ENCODE measurements at regions not wholly inside any gene's neighbourhood (a gene's known extent, or its start where the extent isn't known, plus 50 kb on each side); places are given as distances from the start of the nearest gene placed in this dataset.

- Histone ChIP-seq H2AFZ (ENCODE audit: insufficient read depth, low read depth, low read length, poor library complexity, severe bottlenecking) (no peak overlapping the region), H3K4me1 (ENCODE audit: control insufficient read depth in 2 of 2, insufficient read depth in 2 of 2, low read length in 2 of 2) (no peaks in the 10 kb centered on the region), H3K4me2 (replicated peaks; ENCODE audit: low read depth, low read length, poor library complexity, severe bottlenecking) (no peak overlapping the region), H4K20me1 (ENCODE audit: control insufficient read depth, insufficient read depth, low read length, poor library complexity, severe bottlenecking) (no peaks in the 10 kb centered on the region), H3K9me3 (ENCODE audit: control extremely low read depth in 1 of 3, control insufficient read depth in 2 of 3, insufficient read depth in 1 of 3, low read length in 2 of 3) (no peaks in the 10 kb centered on the region), H3K36me3 (replicated peaks in 1 of 2; ENCODE audit: control extremely low read depth in 1 of 2, control insufficient read depth in 1 of 2, extremely low read depth in 1 of 2, insufficient read depth in 2 of 2, low read length in 1 of 2) (no peaks in the 10 kb centered on the region), H3K9ac (ENCODE audit: low read length) (no peak overlapping the region), H3K27ac (ENCODE audit: low read length in 2 of 2) (no peak overlapping the region), H3K27me3 (replicated peaks in 1 of 4; ENCODE audit: control extremely low read depth in 1 of 4, control insufficient read depth in 3 of 4, insufficient read depth in 4 of 4, low read length in 3 of 4) (no peaks in the 10 kb centered on the region), H3K4me3 (ENCODE audit: control extremely low read depth in 1 of 5, extremely low read depth in 1 of 5, insufficient read depth in 1 of 5, low read depth in 2 of 5, low read length in 4 of 5) (no peak overlapping the region), H3K79me2 (ENCODE audit: control insufficient read depth, insufficient read depth, low read length) (no peaks in the 10 kb centered on the region)
- Mint-ChIP-seq H3K27ac (no peak overlapping the region), H3K27me3 (peaks cover 3% of the 10 kb centered on the region), H3K9me3 (ENCODE audit: insufficient read depth) (no peaks in the 10 kb centered on the region), H3K4me1 (no peaks in the 10 kb centered on the region), H3K4me3 (no peak overlapping the region)
- no peak for DNase-seq
- WGBS (ENCODE audit: insufficient coverage), result no CpG with 5 or more reads among the region's 2 CpGs
- intact Hi-C loops (cut with micrococcal nuclease), result no loop called here
- CTCF ChIA-PET, result no interaction called here
- no peak for ATAC-seq (ENCODE audit: low read depth)
- TF ChIP-seq EZH2 (IDR thresholded peaks at IDR 0.05; ENCODE audit: borderline replicate concordance, insufficient read depth, low read depth, low read length, poor library complexity, severe bottlenecking) (no peak), CTCF (IDR thresholded peaks at IDR 0.05) (no peak)
- POLR2A ChIA-PET, result no interaction called here
Measured at GRCh38 chr5:38669361-38669880, 113.0 kb upstream of the LIFR start.

- no peak for DNase-seq
- no peak overlapping the region for H3K4me3 Mint-ChIP-seq
- Histone ChIP-seq H3K4me1 (ENCODE audit: control insufficient read depth in 2 of 2, insufficient read depth in 2 of 2, low read length in 2 of 2) (no peaks in the 10 kb centered on the region), H3K36me3 (replicated peaks in 1 of 2; ENCODE audit: control extremely low read depth in 1 of 2, control insufficient read depth in 1 of 2, extremely low read depth in 1 of 2, insufficient read depth in 2 of 2, low read length in 1 of 2) (no peaks in the 10 kb centered on the region), H3K4me3 (ENCODE audit: control extremely low read depth in 1 of 5, extremely low read depth in 1 of 5, insufficient read depth in 1 of 5, low read depth in 2 of 5, low read length in 4 of 5) (no peak overlapping the region), H3K79me2 (ENCODE audit: control insufficient read depth, insufficient read depth, low read length) (no peaks in the 10 kb centered on the region), H4K20me1 (ENCODE audit: control insufficient read depth, insufficient read depth, low read length, poor library complexity, severe bottlenecking) (no peaks in the 10 kb centered on the region), H3K27ac (ENCODE audit: low read length in 2 of 2) (no peak overlapping the region), H3K9me3 (ENCODE audit: control extremely low read depth in 1 of 3, control insufficient read depth in 2 of 3, insufficient read depth in 1 of 3, low read length in 2 of 3) (no peaks in the 10 kb centered on the region), H2AFZ (ENCODE audit: insufficient read depth, low read depth, low read length, poor library complexity, severe bottlenecking) (no peak overlapping the region), H3K27me3 (replicated peaks in 1 of 4; ENCODE audit: control extremely low read depth in 1 of 4, control insufficient read depth in 3 of 4, insufficient read depth in 4 of 4, low read length in 3 of 4) (no peaks in the 10 kb centered on the region), H3K9ac (ENCODE audit: low read length) (no peak overlapping the region), H3K4me2 (replicated peaks; ENCODE audit: low read depth, low read length, poor library complexity, severe bottlenecking) (no peak overlapping the region)
- no peaks in the 10 kb centered on the region for H3K4me1 Mint-ChIP-seq
- TF ChIP-seq CTCF (IDR thresholded peaks at IDR 0.05) (no peak), EZH2 (IDR thresholded peaks at IDR 0.05; ENCODE audit: borderline replicate concordance, insufficient read depth, low read depth, low read length, poor library complexity, severe bottlenecking) (no peak)
- POLR2A ChIA-PET, result no interaction called here
- intact Hi-C loops (cut with micrococcal nuclease), result no loop called here
- H3K9me3 Mint-ChIP-seq (ENCODE audit: insufficient read depth), result no peaks in the 10 kb centered on the region
- no CpG with 5 or more reads among the region's 2 CpGs for WGBS (ENCODE audit: insufficient coverage)
- ATAC-seq (ENCODE audit: low read depth), result no peak
- CTCF ChIA-PET, result no interaction called here
- peaks cover 2% of the 10 kb centered on the region for H3K27me3 Mint-ChIP-seq
- H3K27ac Mint-ChIP-seq, result no peak overlapping the region
Measured at GRCh38 chr5:38670066-38670465, 113.6 kb upstream of the LIFR start.
